ENCODE measurements at regions not wholly inside any gene's neighbourhood (a gene's known extent, or its start where the extent isn't known, plus 50 kb on each side); places are given as distances from the start of the nearest gene placed in this dataset.

GRCh38 chr2:138277062-138277461 lies 224.5 kb upstream of the SPOPL start:
- DNase-seq (ENCODE audit: low read depth in 1 of 2, low spot score in 1 of 2) = no peak
- TF ChIP-seq, protein P1, sequence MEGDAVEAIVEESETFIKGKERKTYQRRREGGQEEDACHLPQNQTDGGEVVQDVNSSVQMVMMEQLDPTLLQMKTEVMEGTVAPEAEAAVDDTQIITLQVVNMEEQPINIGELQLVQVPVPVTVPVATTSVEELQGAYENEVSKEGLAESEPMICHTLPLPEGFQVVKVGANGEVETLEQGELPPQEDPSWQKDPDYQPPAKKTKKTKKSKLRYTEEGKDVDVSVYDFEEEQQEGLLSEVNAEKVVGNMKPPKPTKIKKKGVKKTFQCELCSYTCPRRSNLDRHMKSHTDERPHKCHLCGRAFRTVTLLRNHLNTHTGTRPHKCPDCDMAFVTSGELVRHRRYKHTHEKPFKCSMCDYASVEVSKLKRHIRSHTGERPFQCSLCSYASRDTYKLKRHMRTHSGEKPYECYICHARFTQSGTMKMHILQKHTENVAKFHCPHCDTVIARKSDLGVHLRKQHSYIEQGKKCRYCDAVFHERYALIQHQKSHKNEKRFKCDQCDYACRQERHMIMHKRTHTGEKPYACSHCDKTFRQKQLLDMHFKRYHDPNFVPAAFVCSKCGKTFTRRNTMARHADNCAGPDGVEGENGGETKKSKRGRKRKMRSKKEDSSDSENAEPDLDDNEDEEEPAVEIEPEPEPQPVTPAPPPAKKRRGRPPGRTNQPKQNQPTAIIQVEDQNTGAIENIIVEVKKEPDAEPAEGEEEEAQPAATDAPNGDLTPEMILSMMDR (IDR thresholded peaks at IDR 0.05; ENCODE audit: low read depth, low read length) = no peak
- H3K27ac ChIP-seq = peak overlapping the region; percentile 47

GRCh38 chr2:138279871-138280270 lies 221.7 kb upstream of the SPOPL start:
- Histone ChIP-seq H3K4me3 (no peak overlapping the region), H3K36me3 (no peaks in the 10 kb centered on the region), H3K4me1 (ENCODE audit: low read depth) (peaks cover 22% of the 10 kb centered on the region), H3K27ac (no peak overlapping the region), H3K9me3 (ENCODE audit: low read depth) (no peaks in the 10 kb centered on the region), H3K27me3 (no peaks in the 10 kb centered on the region)
- DNase-seq (ENCODE audit: low read depth in 1 of 2, low spot score in 1 of 2) = no peak
- TF ChIP-seq, protein P1 (IDR thresholded peaks at IDR 0.05; ENCODE audit: low read depth, low read length) = no peak

More at GRCh38 chr2:138277062-138277461, 224.5 kb upstream of the SPOPL start:
- Histone ChIP-seq H3K36me3 (no peaks in the 10 kb centered on the region), H3K4me1 (ENCODE audit: low read depth) (peaks cover 22% of the 10 kb centered on the region), H3K4me3 (no peak overlapping the region), H3K9me3 (ENCODE audit: low read depth) (no peaks in the 10 kb centered on the region), H3K27me3 (no peaks in the 10 kb centered on the region)

GRCh38 chr2:138280999-138281695 lies 220.4 kb upstream of the SPOPL start:
- Histone ChIP-seq H3K27ac (no peak overlapping the region), H3K36me3 (no peaks in the 10 kb centered on the region), H3K4me3 (no peak overlapping the region), H3K4me1 (ENCODE audit: low read depth) (peaks cover 14% of the 10 kb centered on the region), H3K27me3 (no peaks in the 10 kb centered on the region), H3K9me3 (ENCODE audit: low read depth) (no peaks in the 10 kb centered on the region)
- TF ChIP-seq, protein P1 (IDR thresholded peaks at IDR 0.05; ENCODE audit: low read depth, low read length) = no peak
- no peak for DNase-seq (ENCODE audit: low read depth in 1 of 2, low spot score in 1 of 2)

- Histone ChIP-seq H3K4me3 (no peak overlapping the region), H3K27me3 (no peaks in the 10 kb centered on the region), H3K4me1 (ENCODE audit: low read depth) (peaks cover 4% of the 10 kb centered on the region), H3K27ac (no peak overlapping the region), H3K36me3 (no peaks in the 10 kb centered on the region), H3K9me3 (ENCODE audit: low read depth) (no peaks in the 10 kb centered on the region)
- DNase-seq (ENCODE audit: low read depth in 1 of 2, low spot score in 1 of 2) = no peak
- TF ChIP-seq, protein P1 (IDR thresholded peaks at IDR 0.05; ENCODE audit: low read depth, low read length) = no peak
These were observed 219.4 kb upstream of the SPOPL start for GRCh38 chr2:138282014-138282672.

GRCh38 chr2:138291805-138292204 lies 209.8 kb upstream of the SPOPL start:
- Histone ChIP-seq H3K36me3 (no peaks in the 10 kb centered on the region), H3K27ac (no peak overlapping the region), H3K9me3 (ENCODE audit: low read depth) (no peaks in the 10 kb centered on the region), H3K27me3 (no peaks in the 10 kb centered on the region), H3K4me1 (ENCODE audit: low read depth) (no peaks in the 10 kb centered on the region), H3K4me3 (no peak overlapping the region)
- TF ChIP-seq, protein P1 (IDR thresholded peaks at IDR 0.05; ENCODE audit: low read depth, low read length) = no peak
- no peak for DNase-seq (ENCODE audit: low read depth in 1 of 2, low spot score in 1 of 2)
